GM18909 (cell line): ENCODE measurements at regions not wholly inside any gene's neighbourhood (a gene's known extent, or its start where the extent isn't known, plus 50 kb on each side); places are given as distances from the start of the nearest gene placed in this dataset.

Experiments used
- ATAC-seq: cut with Tn5 transposase; IDR thresholded peaks from one replicate; pipeline ENCODE4 v1.9.1; 2021; ENCODE audit warnings: mild to moderate bottlenecking; ENCODE audit not compliant: unreplicated experiment, poor library complexity

DNA sequence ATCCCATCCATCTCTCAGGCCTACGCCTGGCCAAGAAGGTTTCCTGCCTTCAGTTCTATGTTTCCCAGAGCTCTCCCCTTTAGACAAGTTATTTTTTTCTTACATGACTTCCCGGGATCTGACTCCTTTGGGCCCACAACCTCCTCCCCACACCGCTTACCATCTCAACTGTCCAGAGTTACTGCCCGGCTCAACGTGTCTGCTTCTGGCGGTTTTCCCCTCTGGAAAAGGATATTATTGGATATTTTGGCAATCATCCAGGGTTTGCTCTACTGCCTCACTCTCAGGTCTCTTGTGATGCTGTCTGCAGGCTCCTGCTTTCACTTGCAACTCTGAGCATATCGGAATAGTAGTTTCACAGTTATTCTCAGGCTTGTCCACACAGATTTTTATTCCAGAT, 318.2 kb upstream of the CAMK1G start:
- ATAC-seq = no peak

GRCh38 chr1:209266590-209267205, 316.8 kb upstream of the CAMK1G start:
- no peak for ATAC-seq

GRCh38 chr1:209267968-209268367, 315.5 kb upstream of the CAMK1G start:
- ATAC-seq = no peak

DNA sequence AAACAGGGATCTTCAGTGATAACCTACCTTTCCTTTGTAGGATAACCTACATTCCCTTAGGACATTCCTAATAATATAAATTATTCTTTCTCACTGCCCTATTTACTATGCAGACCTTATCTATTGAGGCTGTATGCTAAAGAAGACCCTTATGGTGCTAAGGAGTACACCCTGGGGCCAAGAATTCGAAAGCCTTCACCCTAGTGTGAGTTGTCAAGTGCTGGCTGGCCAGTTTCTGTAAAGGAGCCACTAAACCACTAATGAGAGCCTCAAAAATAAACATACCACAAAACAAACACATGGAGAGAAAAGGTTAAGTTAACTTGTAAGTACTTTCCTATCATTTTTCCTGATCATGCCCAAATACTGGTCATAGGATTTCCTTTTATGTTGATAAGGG, 315.0 kb upstream of the CAMK1G start:
- ATAC-seq = no peak

- no peak for ATAC-seq
Observed at GRCh38 chr1:209276321-209276720, 307.2 kb upstream of the CAMK1G start.

DNA sequence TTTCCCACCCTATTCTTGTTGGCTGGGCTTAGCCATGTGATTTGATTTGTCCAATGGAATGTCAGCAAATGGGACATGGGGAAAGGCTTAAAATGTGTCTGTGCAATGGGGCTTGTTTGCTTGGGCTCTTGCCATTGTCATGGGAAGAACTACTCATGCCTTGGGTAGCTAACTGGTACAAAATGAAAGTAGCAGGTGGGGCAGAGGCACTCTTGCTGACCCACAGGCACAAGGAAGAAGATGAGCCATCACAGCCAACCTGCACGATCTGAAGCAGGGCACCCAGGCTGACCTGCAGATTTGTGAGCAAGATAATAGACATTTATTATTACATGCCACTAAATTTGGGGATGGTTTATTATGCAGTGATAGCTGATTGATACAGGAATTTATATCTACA, 305.9 kb upstream of the CAMK1G start:
- no peak for ATAC-seq

GRCh38 chr1:209291715-209292114, 291.8 kb upstream of the CAMK1G start:
- ATAC-seq = no peak

DNA sequence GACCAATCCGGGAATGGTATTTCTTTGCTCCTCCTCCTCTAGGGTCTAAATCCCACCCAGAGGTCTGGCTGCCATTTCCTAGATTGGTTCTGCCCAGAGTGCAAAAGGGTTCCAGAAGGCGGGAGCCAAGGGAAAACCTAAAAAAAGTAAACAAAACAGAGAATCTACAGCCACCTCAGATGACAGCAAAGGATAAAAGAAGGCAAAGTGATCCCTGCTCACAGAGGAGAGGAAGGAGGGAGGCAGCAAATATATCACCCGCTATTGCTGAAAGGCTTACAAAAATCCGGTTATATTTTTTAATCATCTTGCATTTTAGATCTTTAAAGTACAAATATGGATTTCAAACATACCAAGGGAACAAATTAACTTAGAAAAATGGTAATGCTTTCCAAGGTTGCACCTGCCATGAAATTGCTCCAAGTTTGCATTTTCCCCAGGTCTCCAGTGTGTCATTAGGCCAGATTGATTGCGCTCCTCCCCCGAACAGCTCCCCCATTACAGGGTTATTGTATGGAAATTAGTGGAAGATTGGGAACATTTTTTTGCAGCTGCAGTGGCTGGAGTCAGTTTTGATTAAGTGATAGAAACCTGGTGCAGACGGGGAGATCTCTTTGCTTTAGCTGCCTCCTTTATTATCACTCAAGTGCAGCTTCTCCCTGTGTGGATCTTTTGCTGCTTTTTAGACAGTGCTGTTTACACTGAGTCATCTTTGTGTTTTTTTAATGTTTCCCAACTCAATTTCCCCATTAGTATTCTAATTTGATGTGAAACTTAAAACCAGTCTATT, 280.5 kb upstream of the CAMK1G start:
- no peak for ATAC-seq

DNA sequence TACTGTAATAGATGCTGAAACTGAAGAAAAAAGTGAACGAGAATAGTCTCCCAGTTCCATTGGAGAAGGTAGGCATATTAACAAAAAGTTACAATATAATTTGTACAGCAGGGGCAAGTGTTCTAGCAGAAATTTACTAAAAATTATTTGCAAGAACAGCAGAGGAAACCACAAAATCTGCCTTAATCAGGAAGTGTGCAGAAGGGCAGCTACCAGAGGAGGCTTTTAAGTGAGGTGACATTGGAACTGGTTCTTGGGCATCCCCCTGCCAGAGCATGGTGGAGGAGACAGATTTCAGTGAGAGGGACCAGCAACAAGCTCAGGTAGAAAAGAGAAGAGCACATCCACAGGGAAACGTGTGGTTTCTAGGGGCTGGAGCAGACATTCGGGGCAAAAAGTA, 279.3 kb upstream of the CAMK1G start:
- ATAC-seq = no peak

GRCh38 chr1:209305221-209305954, 278.1 kb upstream of the CAMK1G start:
- ATAC-seq = no peak

GRCh38 chr1:209307846-209308245, 275.7 kb upstream of the CAMK1G start:
- ATAC-seq = no peak

DNA sequence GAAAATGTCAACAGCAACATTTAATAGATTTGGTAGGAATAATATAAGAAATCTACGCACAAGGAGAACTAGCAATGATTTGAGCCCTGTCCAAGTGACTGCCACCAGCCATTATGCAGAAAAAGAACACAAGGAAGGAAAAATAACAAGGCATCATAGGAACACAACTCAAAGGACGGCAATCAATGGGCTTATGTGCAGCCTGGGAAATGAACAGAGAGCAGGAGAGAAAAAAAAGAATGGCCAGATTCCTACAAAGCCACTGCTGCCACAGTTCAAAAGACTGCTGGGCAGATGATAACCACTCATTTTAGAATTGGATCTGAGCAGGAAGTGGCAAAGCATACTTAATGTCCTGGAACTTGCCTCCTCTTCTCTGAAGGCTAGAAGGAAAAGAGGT, 274.3 kb upstream of the CAMK1G start:
- no peak for ATAC-seq

DNA sequence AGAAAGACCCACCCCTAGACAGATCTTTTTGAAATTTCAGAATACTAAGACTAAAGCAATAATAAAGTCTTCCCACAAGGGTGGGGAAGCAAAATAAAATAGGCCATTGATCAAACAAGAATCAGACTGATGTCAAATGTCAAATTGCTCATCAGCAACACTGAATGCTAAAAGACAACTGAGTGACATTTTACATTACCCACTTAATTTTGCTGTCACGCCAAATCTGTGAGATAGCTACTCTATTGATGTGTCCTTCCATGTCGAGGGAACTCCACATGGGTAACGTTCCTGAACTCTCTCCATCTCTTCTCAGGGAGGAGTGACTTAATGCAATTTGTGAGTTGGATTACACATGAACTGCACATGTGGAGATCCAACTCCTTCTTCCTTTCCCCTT, 271.7 kb upstream of the CAMK1G start:
- no peak for ATAC-seq

DNA sequence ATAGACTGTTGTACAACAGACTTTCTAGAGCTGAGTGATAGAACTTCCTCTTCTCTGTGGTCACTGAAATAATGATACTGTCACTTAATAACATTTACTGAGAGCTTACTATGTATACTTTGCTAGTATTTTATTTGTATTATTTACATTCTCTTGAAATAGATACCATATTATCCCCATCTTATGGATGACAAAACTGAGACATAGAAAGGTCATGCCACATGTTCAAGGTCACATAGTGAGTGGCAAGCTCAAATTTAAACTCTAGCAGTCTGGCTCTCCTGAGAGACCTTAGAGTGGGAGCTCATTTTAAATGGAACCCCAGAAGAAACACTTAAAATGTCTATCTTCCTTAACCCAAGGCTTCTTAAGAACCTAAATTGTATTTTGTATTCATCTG, 266.6 kb upstream of the CAMK1G start:
- ATAC-seq = no peak

GRCh38 chr1:209318181-209319056, 265.1 kb upstream of the CAMK1G start:
- no peak for ATAC-seq

DNA sequence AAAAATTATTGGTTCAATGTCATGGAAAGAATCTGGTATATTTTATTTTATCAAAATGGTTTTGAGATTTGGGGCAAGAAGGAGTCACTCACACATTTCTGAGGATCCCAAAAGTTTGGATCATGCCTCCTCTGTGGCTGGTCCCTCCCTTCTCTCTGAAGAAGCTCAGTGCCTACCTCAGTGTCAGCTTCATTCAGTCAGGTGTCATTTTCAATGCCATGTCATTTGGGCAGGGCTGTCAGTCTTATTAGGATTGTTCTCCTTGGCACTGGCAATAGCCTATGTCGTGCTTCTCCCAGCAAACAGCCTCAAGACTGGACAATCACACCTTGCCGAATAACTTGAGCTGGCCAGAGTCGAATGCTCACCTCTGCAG, 264.5 kb upstream of the CAMK1G start:
- no peak for ATAC-seq

- ATAC-seq = no peak
Observed at GRCh38 chr1:209319549-209319948, 264.0 kb upstream of the CAMK1G start.

- no peak for ATAC-seq
Observed at GRCh38 chr1:209323743-209324142, 259.8 kb upstream of the CAMK1G start.

- ATAC-seq = no peak
Observed at GRCh38 chr1:209324901-209325871, 258.3 kb upstream of the CAMK1G start.
